Stimulated activated naive CD8-positive, alpha-beta T cell treated with anti-CD3 and anti-CD28 coated beads, Interleukin-15, Interleukin-2, amounts not matched to agents 100 ng/mL and 50 ng/mL, for 24 hours (primary cell): ENCODE measurements at regions not wholly inside any gene's neighbourhood (a gene's known extent, or its start where the extent isn't known, plus 50 kb on each side); places are given as distances from the start of the nearest gene placed in this dataset.

Source experiments
- H3K27ac Mint-ChIP-seq: one replicate; pipeline ENCODE4 v1.8.0; 2021; ENCODE audit warnings: mild to moderate bottlenecking, mixed read lengths
- H3K27me3 Mint-ChIP-seq: one replicate; pipeline ENCODE4 v1.8.0; 2021; ENCODE audit warnings: mixed read lengths
- H3K36me3 Mint-ChIP-seq: one replicate; pipeline ENCODE4 v1.8.0; 2021; ENCODE audit warnings: low read depth, mixed read lengths
- H3K4me1 Mint-ChIP-seq: one replicate; pipeline ENCODE4 v1.8.0; 2021; ENCODE audit warnings: low read depth, mixed read lengths
- H3K4me3 Mint-ChIP-seq: one replicate; pipeline ENCODE4 v1.8.0; 2021; ENCODE audit warnings: mild to moderate bottlenecking, mixed read lengths
- H3K9me3 Mint-ChIP-seq: one replicate; pipeline ENCODE4 v1.8.0; 2021; ENCODE audit warnings: mixed read lengths

DNA sequence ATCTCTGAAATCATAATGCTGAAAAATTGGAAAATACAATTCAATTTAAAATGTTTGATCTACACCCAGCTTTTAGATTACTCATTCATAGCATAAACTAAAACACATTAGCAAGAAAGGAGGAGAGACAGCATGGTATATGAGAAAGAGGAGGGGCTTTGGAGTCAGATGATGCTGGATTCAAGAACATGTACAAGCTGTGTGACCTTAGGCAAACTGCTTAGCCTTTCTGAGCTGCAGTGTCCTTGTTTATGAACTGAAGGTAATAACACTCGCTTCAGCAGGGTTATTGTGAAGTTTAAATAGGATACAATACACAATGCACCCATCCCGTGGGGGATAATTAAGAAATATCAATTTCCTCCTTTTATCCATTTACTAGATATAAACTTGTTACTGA is 79.2 kb downstream of the MAP1LC3B2 start:
- peaks cover 8% of the 10 kb centered on the region for H3K27me3 Mint-ChIP-seq
- no peaks in the 10 kb centered on the region for H3K36me3 Mint-ChIP-seq
- H3K4me3 Mint-ChIP-seq, result no peak overlapping the region
- H3K4me1 Mint-ChIP-seq, result peaks cover 10% of the 10 kb centered on the region
- no peak overlapping the region for H3K27ac Mint-ChIP-seq
- no peaks in the 10 kb centered on the region for H3K9me3 Mint-ChIP-seq

DNA sequence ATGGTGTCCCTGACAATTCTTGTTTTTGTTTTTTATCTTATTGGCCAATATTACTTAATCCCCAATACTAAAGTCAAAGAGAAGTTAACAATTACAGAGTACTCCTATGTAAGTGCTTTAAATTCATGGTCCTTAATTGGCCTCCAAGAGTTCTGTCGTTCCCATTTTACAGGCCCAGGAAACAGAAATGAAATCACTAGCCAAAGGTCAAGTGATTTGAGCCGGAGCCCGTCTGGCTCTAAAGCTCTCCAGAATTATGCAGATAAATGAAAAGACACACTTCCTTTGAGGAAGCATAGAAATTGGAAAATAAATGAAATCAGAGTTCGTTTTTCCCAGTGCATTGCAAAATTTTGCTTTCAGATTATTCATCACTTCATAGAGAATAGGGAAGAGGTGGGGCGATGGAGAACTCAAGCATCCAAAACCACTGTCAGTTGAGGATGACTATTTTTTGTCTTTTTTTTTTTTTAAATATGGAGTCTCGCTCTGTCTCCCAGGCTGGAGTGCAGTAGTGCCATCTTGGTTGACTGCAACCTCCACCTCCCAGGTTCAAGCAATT is 78.5 kb downstream of the MAP1LC3B2 start:
- Mint-ChIP-seq H3K27ac (no peak overlapping the region), H3K36me3 (no peaks in the 10 kb centered on the region), H3K4me1 (peaks cover 10% of the 10 kb centered on the region), H3K4me3 (no peak overlapping the region), H3K27me3 (peaks cover 16% of the 10 kb centered on the region), H3K9me3 (no peaks in the 10 kb centered on the region)

DNA sequence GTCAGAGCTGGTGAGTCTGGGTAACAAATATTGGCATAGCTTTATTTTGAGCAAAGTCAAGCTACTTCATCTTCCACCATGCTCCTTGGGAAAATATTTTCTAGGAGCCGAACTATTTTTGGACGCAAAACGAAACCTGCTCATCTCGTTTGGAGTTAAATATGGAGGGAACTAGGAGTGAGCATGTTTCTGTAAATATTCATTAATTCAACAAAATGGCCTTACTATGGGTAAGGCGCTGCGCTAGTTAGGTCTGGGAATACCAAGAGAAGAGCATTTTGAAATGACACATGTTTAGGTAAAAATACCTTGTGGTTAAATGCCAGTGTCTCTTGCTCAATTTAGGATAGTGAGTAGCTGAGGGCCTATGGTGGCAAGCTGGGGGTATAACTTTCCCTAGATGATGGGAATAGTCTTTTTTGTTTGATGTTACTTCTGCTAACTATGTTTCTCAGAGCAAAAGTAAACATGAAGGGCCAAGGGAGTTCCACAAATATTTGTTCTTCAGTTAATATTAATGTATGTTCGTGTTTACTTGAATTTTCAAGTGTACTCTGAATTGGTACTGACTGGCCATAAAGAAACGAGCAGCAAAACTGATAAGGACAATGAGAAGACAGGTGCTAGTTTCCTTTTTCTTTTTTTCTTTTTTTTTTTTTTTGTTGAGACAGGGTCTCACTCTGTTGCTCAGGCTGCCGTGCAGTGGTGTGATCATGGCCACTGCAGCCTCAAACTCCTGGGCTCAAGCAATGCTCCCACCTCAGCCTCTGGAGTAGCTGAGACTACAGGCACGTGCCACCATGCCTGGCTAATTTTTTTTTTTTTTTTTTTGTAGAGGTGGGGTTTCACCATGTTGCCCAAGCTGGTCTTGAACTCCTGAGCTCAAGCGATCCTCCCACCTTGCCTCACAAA is 77.7 kb downstream of the MAP1LC3B2 start:
- no peaks in the 10 kb centered on the region for H3K9me3 Mint-ChIP-seq
- peaks cover 16% of the 10 kb centered on the region for H3K27me3 Mint-ChIP-seq
- peaks cover 10% of the 10 kb centered on the region for H3K4me1 Mint-ChIP-seq
- H3K4me3 Mint-ChIP-seq, result no peak overlapping the region
- no peak overlapping the region for H3K27ac Mint-ChIP-seq
- no peaks in the 10 kb centered on the region for H3K36me3 Mint-ChIP-seq

DNA sequence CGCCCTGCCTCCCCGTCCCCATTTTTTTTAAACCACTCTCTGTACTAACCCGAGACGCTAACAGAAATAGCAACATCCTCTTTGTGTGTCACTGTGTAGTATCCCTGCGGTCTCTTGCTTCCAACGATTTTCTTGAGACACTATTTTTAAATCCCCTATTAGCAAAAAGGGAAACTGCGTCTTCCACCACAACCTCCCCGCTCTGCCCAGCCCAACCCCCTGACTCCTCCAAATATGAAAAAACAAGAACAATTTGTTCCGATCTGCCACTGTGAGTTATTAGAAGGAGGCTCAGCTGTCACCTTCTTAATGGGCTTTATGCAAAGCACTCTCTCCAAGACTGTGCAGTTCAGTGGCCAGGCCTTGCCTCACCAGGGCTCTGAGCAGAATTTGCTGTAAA is 76.3 kb downstream of the MAP1LC3B2 start:
- Mint-ChIP-seq H3K9me3 (no peaks in the 10 kb centered on the region), H3K4me3 (no peak overlapping the region), H3K4me1 (peaks cover 10% of the 10 kb centered on the region), H3K27me3 (peaks cover 16% of the 10 kb centered on the region), H3K36me3 (no peaks in the 10 kb centered on the region), H3K27ac (no peak overlapping the region)

DNA sequence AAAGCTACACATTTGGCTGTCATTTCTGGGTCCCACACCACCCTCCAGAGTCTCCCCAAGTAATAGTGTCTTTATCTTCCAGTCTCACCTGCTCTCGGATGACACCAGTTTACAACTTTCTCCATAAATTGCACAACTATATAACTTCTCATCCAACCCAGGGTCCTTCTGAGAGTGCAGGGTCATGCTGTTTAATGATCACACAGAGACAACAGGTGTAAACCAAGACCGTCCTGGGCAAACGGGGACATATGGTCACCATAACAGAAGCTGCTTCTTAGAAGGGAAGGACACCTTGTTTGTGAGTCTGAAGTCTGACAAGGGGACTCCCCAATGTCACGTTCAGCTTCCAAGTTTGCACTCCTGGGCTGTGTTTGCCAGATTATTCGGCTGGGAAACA is 74.3 kb downstream of the MAP1LC3B2 start:
- Mint-ChIP-seq H3K27me3 (peaks cover 20% of the 10 kb centered on the region), H3K9me3 (no peaks in the 10 kb centered on the region), H3K4me1 (peaks cover 10% of the 10 kb centered on the region), H3K4me3 (no peak overlapping the region), H3K27ac (no peak overlapping the region), H3K36me3 (no peaks in the 10 kb centered on the region)

DNA sequence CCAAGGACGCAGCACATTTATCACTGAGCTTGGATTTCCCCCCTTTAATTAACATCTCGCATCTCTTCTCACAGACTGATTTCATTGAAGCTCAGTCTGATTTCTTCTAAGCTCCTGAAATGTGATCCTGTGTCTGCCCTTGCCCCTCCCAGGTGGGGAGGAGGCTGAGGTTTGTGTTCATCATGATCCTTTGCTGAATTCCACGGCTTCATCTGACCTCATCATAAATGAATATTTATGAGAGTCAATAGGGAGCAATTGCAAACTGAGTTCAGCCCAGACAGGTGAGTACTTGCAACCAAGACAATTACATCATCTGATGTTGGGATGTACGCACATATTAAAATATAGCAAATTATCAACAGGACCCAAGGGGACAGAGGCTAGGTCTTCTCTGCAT is 72.4 kb downstream of the MAP1LC3B2 start:
- H3K27me3 Mint-ChIP-seq, result peaks cover 20% of the 10 kb centered on the region
- no peaks in the 10 kb centered on the region for H3K36me3 Mint-ChIP-seq
- H3K9me3 Mint-ChIP-seq, result no peaks in the 10 kb centered on the region
- no peak overlapping the region for H3K4me3 Mint-ChIP-seq
- peaks cover 10% of the 10 kb centered on the region for H3K4me1 Mint-ChIP-seq
- no peak overlapping the region for H3K27ac Mint-ChIP-seq

DNA sequence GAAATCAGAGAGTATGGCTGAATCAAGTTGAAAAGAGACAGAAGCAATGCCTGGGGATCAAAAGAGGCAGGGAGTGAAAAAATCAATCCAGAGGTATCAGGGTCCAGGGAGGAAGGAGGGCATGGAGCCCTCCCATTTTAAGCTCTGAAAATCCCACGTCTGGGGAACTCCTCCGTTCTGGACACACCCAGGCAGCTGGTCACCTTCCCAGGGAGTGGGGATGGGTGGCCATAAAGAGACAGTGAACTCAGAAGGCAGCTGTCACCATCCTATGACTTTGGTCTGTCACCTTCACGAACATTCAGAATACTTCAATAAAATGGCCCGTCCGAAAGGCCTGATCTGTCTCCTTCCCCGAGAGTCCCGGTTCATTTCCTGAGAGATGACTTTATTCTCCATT is 71.6 kb downstream of the MAP1LC3B2 start:
- H3K9me3 Mint-ChIP-seq, result no peaks in the 10 kb centered on the region
- H3K4me1 Mint-ChIP-seq, result peaks cover 9% of the 10 kb centered on the region
- no peak overlapping the region for H3K27ac Mint-ChIP-seq
- no peaks in the 10 kb centered on the region for H3K36me3 Mint-ChIP-seq
- no peak overlapping the region for H3K4me3 Mint-ChIP-seq
- peaks cover 20% of the 10 kb centered on the region for H3K27me3 Mint-ChIP-seq

DNA sequence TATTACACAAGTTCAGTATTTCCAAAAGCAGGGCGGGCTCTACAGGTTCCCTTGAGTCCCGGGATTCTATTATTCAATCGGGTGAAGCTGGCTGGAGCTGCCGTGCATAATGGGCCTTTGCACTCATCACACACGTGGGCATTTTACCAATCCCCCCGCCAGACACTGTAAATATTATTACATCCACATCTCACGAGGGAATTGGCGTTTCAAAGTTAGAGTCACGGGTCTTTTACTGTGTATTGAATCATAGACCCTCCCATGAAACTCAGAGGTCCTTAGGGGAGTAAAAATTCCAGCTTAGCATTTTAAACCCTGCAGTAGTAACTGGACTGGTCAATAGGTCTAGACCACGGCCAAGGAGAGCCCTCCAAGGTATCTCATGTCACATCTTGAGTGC is 70.3 kb downstream of the MAP1LC3B2 start:
- Mint-ChIP-seq H3K27me3 (peaks cover 18% of the 10 kb centered on the region), H3K4me3 (no peak overlapping the region), H3K9me3 (no peaks in the 10 kb centered on the region), H3K36me3 (no peaks in the 10 kb centered on the region), H3K27ac (no peak overlapping the region), H3K4me1 (no peaks in the 10 kb centered on the region)

DNA sequence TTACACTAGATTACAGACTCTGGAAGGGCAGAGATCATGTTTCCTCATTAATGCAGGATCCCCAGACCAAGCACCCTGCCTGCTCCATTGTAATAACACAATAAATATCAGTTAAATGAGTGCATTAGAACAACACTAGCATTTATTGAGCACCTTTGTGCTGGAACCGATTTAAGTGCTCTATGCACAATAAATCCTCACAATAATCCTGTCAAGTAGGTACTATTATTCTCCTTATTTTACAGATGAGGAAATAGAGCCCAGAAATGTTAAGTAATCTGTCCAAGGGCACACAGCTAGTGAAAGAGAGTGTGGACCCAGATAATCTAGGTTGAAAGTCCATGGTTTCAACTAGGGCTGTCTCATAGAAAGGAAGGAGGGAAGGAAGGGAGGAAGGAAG is 69.8 kb downstream of the MAP1LC3B2 start:
- no peaks in the 10 kb centered on the region for H3K36me3 Mint-ChIP-seq
- H3K4me1 Mint-ChIP-seq, result no peaks in the 10 kb centered on the region

DNA sequence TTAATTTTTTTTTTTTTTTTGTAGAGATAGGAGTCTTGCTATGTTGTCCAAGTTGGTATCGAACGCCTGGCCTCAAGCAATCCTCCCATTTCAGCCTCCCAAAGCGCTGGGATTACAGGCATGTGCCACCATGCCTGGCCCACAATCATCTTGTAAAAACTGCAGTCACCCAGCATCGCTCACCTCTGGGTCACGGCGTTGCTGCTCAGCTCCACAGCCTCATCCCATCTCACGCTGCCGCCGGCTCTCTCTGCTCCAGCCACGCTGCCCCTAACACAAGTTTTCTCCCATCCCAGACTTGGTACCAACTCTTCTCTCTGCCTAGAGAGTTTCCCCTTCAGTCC is 69.2 kb downstream of the MAP1LC3B2 start:
- Mint-ChIP-seq H3K9me3 (no peaks in the 10 kb centered on the region), H3K36me3 (no peaks in the 10 kb centered on the region), H3K4me3 (no peak overlapping the region), H3K4me1 (no peaks in the 10 kb centered on the region), H3K27ac (no peak overlapping the region), H3K27me3 (peaks cover 12% of the 10 kb centered on the region)

More for the DNA sequence above, 69.8 kb downstream of the MAP1LC3B2 start:
- Mint-ChIP-seq H3K4me3 (no peak overlapping the region), H3K27me3 (peaks cover 16% of the 10 kb centered on the region), H3K9me3 (no peaks in the 10 kb centered on the region), H3K27ac (no peak overlapping the region)
